Left ventricle myocardium inferior (tissue), 1 donor: ENCODE measurements at regions not wholly inside any gene's neighbourhood (a gene's known extent, or its start where the extent isn't known, plus 50 kb on each side); places are given as distances from the start of the nearest gene placed in this dataset.

Source experiments
- DNase-seq: peaks from one replicate; pipeline ENCODE4 v3.0.0-alpha.2; 2020
- H3K27ac ChIP-seq: fragments of 200-600 bp; replicated peaks from 2 replicates; pipeline ENCODE4 v1.8.0; 2021
- H3K27me3 ChIP-seq: fragments of 200-600 bp; 2 replicates; pipeline ENCODE4 v1.8.0; 2021; ENCODE audit warnings: low read depth
- H3K36me3 ChIP-seq: fragments of 200-600 bp; 2 replicates; pipeline ENCODE4 v1.8.0; 2021
- H3K4me1 ChIP-seq: fragments of 200-600 bp; 2 replicates; pipeline ENCODE4 v1.8.0; 2021
- H3K4me3 ChIP-seq: fragments of 200-600 bp; 2 replicates; pipeline ENCODE4 v1.8.0; 2021; ENCODE audit warnings: mild to moderate bottlenecking, moderate library complexity
- H3K9me3 ChIP-seq: fragments of 200-600 bp; replicated peaks from 2 replicates; pipeline ENCODE4 v1.8.0; 2021
- intact Hi-C: fragments of 100-400 bp; cut with micrococcal nuclease; formaldehyde crosslinking; loops from one replicate; pipeline ENCODE4 v1.11.0; 2022
- TF ChIP-seq, protein P1 (sequence below): fragments of 200-600 bp; IDR thresholded peaks from 2 replicates; pipeline ENCODE4 v1.8.0; 2021; ENCODE audit warnings: antibody characterized with exemption, mild to moderate bottlenecking, borderline replicate concordance
- donor health status: DM: no; HTN: yes; CAD: no; lungs with severe emphysema.

DNA sequence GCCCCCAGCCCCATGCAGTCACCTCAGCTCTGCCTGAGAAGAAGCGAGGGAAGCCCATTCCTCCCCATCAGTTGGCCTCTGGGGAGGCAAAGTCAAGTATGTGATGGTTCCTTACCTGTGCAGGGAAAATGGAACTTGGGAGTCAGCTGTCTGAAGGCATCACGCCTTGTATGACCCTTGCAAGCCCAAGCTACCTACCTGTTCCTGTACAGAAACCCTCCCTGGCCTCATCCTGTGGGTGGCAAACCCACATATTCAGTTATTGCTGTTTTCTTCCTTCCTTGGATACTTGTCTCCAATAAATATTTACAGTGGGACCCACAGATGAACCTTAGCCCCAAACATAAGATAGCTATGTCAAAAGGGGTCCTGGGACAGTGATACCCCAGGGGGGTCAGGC is 92.2 kb upstream of the MLN start:
- TF ChIP-seq, protein P1, sequence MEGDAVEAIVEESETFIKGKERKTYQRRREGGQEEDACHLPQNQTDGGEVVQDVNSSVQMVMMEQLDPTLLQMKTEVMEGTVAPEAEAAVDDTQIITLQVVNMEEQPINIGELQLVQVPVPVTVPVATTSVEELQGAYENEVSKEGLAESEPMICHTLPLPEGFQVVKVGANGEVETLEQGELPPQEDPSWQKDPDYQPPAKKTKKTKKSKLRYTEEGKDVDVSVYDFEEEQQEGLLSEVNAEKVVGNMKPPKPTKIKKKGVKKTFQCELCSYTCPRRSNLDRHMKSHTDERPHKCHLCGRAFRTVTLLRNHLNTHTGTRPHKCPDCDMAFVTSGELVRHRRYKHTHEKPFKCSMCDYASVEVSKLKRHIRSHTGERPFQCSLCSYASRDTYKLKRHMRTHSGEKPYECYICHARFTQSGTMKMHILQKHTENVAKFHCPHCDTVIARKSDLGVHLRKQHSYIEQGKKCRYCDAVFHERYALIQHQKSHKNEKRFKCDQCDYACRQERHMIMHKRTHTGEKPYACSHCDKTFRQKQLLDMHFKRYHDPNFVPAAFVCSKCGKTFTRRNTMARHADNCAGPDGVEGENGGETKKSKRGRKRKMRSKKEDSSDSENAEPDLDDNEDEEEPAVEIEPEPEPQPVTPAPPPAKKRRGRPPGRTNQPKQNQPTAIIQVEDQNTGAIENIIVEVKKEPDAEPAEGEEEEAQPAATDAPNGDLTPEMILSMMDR: no peak
- no peak overlapping the region for H3K27ac ChIP-seq
- intact Hi-C loops: no loop called here
- no peaks in the 10 kb centered on the region for H3K36me3 ChIP-seq
- no peaks in the 10 kb centered on the region for H3K9me3 ChIP-seq
- no peak overlapping the region for H3K4me3 ChIP-seq
- H3K4me1 ChIP-seq: peaks cover 11% of the 10 kb centered on the region
- peaks cover 93% of the 10 kb centered on the region for H3K27me3 ChIP-seq
- DNase-seq: no peak

DNA sequence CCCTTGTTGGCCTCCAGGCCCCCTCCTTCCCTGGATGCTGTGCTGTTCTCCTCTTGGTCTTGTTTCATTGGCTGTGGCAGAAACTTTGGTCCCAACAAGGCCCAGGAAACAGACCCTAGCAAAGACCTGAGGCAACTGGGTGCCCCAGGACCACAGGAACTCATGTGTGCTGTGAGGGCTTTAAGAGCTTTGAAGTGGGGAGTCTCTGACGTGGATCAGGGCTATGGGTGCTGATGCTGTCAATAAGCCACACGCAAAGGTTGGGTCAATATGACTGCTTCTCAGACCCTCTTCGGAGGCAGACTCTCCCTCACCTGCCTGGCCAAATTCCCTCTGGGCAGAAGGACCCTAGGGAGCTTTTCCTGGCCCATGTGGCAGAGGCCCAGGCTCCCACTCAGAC is 91.5 kb upstream of the MLN start:
- Histone ChIP-seq H3K36me3 (no peaks in the 10 kb centered on the region), H3K27me3 (peaks cover 93% of the 10 kb centered on the region), H3K27ac (no peak overlapping the region), H3K4me1 (peaks cover 11% of the 10 kb centered on the region), H3K4me3 (no peak overlapping the region), H3K9me3 (no peaks in the 10 kb centered on the region)
- intact Hi-C loops: no loop called here
- no peak for DNase-seq
- TF ChIP-seq, protein P1: no peak

DNA sequence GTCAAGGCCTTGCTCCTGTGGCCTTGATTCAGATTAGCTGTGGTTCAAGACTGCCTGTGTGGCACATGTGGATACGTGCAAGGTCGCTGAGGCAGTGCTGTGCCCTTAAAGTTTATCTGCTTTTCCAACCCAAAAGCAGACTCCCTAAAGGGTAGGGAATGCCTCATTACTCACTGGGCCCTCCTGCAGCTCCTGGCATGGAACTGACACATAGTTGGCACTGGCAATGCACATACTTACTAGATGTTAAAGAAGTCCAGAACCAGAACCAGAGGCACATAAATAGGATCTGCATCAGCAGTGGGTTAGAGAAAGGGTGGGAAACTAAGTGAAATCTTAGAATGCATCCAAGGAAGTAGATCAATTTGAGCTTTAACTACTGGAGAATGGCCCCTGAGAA is 90.6 kb upstream of the MLN start:
- DNase-seq: no peak
- Histone ChIP-seq H3K4me3 (no peak overlapping the region), H3K27me3 (peaks cover 93% of the 10 kb centered on the region), H3K36me3 (no peaks in the 10 kb centered on the region), H3K4me1 (peaks cover 11% of the 10 kb centered on the region), H3K27ac (no peak overlapping the region), H3K9me3 (no peaks in the 10 kb centered on the region)
- TF ChIP-seq, protein P1: no peak
- intact Hi-C loops: no loop called here

DNA sequence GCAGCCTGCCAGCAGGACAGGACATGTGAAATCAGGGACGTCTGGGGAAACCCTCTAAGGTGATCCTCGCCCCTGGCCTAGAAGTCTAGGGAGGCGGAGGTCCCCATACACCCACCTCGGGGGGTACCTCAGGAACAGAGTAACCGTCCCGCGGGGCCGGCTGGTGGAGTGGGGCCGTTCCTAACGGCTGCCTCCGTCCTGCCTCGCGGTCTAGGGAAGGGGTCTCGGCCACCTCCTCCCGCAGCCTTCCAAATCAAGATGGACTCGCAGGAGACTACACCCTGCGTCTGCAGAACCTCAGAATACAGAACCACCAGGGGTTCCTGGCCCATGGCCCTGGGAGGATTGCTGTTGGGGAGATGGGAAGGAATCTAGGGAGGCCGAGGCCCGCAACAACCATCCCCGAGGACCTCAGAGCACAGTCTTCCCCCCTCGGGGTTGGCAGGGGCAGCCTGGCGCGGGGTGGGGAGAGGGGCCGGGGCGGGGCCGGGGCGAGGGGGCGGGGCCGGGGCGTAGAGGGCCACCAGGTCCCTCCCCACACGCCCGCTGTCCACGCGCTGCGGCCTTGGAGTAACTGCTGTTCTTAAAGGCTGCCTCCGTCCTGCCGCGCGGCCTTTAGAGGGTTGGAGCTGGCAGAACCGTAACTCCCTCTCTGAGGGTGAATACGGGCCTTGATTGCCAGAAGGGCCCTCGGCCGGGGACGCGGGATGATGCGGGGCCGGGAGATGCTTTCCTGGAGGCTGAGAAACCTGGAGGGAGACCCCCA is 89.0 kb upstream of the MLN start:
- DNase-seq: no peak
- intact Hi-C loops: no loop called here
- peaks cover 93% of the 10 kb centered on the region for H3K27me3 ChIP-seq
- H3K4me1 ChIP-seq: peaks cover 13% of the 10 kb centered on the region
- no peaks in the 10 kb centered on the region for H3K36me3 ChIP-seq
- H3K27ac ChIP-seq: no peak overlapping the region
- H3K4me3 ChIP-seq: no peak overlapping the region
- H3K9me3 ChIP-seq: no peaks in the 10 kb centered on the region
- TF ChIP-seq, protein P1: no peak

DNA sequence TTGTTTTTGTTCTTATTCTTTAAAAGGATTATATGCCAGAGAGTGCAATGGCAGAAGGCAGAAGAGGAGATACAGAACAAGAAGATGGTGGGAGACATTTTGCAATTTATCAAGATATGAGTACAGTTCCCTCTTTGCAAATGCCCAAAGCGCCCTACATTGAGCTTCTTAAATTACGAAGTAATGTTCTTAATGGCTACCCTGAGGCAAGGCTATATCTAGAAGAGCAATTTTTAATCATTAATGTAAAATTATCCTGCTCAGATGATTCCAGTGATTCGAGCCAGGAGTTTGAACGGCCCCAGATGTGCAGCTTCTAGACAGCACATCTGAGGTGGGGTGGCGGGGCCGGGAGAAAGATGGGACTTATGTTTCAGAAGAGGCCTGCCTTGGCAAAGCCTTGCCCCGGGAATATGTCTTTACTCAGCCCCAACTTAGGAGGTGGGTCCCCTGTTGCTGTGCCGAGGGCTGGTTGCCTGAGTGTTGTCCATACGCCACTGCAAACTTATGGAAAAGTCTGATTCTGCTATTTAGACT is 84.9 kb upstream of the MLN start:
- intact Hi-C loops: no loop called here

More for the DNA sequence above, 84.9 kb upstream of the MLN start:
- TF ChIP-seq, protein P1: no peak
- no peak overlapping the region for H3K27ac ChIP-seq
- peaks cover 27% of the 10 kb centered on the region for H3K4me1 ChIP-seq
- DNase-seq: no peak
- H3K9me3 ChIP-seq: no peaks in the 10 kb centered on the region
- H3K27me3 ChIP-seq: peaks cover 81% of the 10 kb centered on the region
- no peaks in the 10 kb centered on the region for H3K36me3 ChIP-seq
- H3K4me3 ChIP-seq: no peak overlapping the region
